ENCODE measurements at regions not wholly inside any gene's neighbourhood (a gene's known extent, or its start where the extent isn't known, plus 50 kb on each side); places are given as distances from the start of the nearest gene placed in this dataset.
"Not testable (repeated sequence)": the region's sequence is repeated elsewhere in the genome, so short reads cannot be mapped to it uniquely, and the experiment has no call there.

- Histone ChIP-seq H3K4me3 (no peak overlapping the region), H3K4me1 (no peaks in the 10 kb centered on the region), H3K27ac (no peak overlapping the region), H3K27me3 (peaks cover 0 to 3% of the 10 kb centered on the region in 2 donors), H3K9me3 (no peaks in the 10 kb centered on the region), H3K36me3 (no peaks in the 10 kb centered on the region)
- no peak for ATAC-seq
- no peak for DNase-seq
- intact Hi-C loops (cut with DNase I) = no loop called here
- no peak for TF ChIP-seq POLR2A (IDR thresholded peaks at IDR 0.05)
- no peak for TF ChIP-seq CTCF (IDR thresholded peaks at IDR 0.05)
- WGBS (ENCODE audit: insufficient coverage, low coverage, low lambda C conversion rate, missing lambda C conversion rate) = 38% methylated on average over 2 of the region's 2 CpGs
Observed at GRCh38 chr7:136272934-136273333, 295.8 kb upstream of the MTPN start.

DNA sequence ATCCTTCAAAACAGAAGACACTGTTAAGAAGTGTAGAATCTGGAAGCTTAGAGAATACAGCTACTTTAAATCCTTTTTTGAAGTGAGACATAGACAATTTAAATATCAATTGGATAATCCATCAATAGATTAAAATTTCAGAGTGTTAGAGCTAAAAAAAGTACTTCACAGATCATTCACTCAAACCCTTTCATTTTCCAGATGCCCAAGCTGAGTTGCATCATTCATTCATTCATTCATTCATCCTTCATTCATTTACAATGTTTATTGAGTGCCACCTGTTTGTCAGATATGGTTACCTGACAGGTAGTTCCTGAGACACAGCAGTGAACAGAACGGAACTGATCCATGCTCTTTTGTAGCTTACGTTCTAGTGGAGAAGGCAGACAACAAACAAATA, 290.7 kb upstream of the MTPN start:
- Histone ChIP-seq H3K36me3 (no peaks in the 10 kb centered on the region), H3K27ac (no peak overlapping the region), H3K4me3 (no peak overlapping the region), H3K27me3 (peaks cover 0 to 3% of the 10 kb centered on the region in 2 donors), H3K4me1 (no peaks in the 10 kb centered on the region), H3K9me3 (no peaks in the 10 kb centered on the region)
- no peak for ATAC-seq
- intact Hi-C loops (cut with DNase I) = no loop called here
- WGBS (ENCODE audit: insufficient coverage, low coverage, low lambda C conversion rate, missing lambda C conversion rate) = 66% methylated on average over 2 of the region's 2 CpGs
- no peak for TF ChIP-seq POLR2A (IDR thresholded peaks at IDR 0.05)
- TF ChIP-seq CTCF (IDR thresholded peaks at IDR 0.05) = no peak
- DNase-seq = no peak

- TF ChIP-seq CTCF (IDR thresholded peaks at IDR 0.05) (no peak), POLR2A (IDR thresholded peaks at IDR 0.05) (no peak)
- no peak overlapping the region for H3K4me3 ChIP-seq
- no peaks in the 10 kb centered on the region for H3K27me3 ChIP-seq
- no peaks in the 10 kb centered on the region for H3K9me3 ChIP-seq
- H3K36me3 ChIP-seq = no peaks in the 10 kb centered on the region
- no peaks in the 10 kb centered on the region for H3K4me1 ChIP-seq
- intact Hi-C loops (cut with DNase I) = no loop called here
- no peak overlapping the region for H3K27ac ChIP-seq
- no peak for DNase-seq
- no peak for ATAC-seq
Observed at GRCh38 chr7:136266457-136266856, 289.3 kb upstream of the MTPN start.

DNA sequence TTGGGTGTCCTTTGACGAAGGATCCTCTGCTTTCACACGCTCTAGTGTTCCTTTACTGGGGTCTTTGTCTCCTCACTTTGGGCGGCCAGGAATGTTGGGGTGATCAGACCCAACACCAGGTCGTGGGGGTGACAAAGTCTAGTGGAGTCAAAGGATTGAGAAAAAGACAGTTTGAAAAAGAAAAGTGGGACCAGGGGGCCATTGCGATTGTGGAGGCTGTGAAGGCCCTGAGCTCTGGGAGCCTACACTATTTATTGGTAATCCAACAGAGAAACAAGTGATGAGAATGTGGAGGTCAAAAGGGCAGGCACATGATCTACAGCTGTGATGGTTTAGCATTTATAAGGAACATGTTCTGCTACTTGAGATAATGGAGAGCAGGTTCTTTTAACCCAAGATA, 287.1 kb upstream of the MTPN start:
- intact Hi-C loops (cut with DNase I) = not testable (repeated sequence)

GRCh38 chr7:136263112-136263860, 286.1 kb upstream of the MTPN start:
- H3K9me3 ChIP-seq; H3K4me3 ChIP-seq; DNase-seq; H3K27me3 ChIP-seq; intact Hi-C loops (cut with DNase I); ATAC-seq; H3K4me1 ChIP-seq; H3K27ac ChIP-seq; H3K36me3 ChIP-seq: not testable (repeated sequence)
- WGBS (ENCODE audit: insufficient coverage, low coverage, low lambda C conversion rate, missing lambda C conversion rate) = 31% methylated on average over 4 of the region's 4 CpGs

More for the DNA sequence above, 287.1 kb upstream of the MTPN start:
- H3K27ac ChIP-seq, H3K4me1 ChIP-seq, H3K36me3 ChIP-seq, H3K4me3 ChIP-seq, H3K9me3 ChIP-seq, H3K27me3 ChIP-seq, DNase-seq, ATAC-seq: not testable (repeated sequence)
- WGBS (ENCODE audit: insufficient coverage, low coverage, low lambda C conversion rate, missing lambda C conversion rate) = 60% methylated on average over 5 of the region's 5 CpGs

DNA sequence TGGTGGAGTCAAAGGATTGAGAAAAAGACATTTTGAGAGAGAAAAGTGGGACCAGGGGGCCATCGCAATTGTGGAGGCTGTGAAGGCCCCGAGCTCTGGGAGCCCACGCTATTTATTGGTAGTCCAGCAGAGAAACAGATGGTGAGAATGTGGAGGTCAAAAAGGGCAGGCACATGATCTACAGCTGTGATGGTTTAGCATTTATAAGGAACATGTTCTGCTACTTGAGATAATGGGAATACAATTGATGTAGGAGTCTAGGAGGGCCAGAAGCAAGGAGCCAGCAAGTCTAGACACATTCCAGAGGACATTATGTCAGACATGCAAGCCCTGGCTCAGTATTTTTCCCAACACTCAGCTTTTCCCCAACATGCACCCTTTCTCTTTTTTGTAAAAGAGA, 283.4 kb upstream of the MTPN start:
- intact Hi-C loops (cut with DNase I) = not testable (repeated sequence)
- 45% methylated on average over 3 of the region's 3 CpGs for WGBS (ENCODE audit: insufficient coverage, low coverage, low lambda C conversion rate, missing lambda C conversion rate)

More for the DNA sequence above, 283.4 kb upstream of the MTPN start:
- not testable (repeated sequence) for DNase-seq, H3K27me3 ChIP-seq, H3K4me3 ChIP-seq, H3K4me1 ChIP-seq, H3K36me3 ChIP-seq, H3K27ac ChIP-seq, H3K9me3 ChIP-seq, ATAC-seq
